H9 (cell line): ENCODE measurements at regions not wholly inside any gene's neighbourhood (a gene's known extent, or its start where the extent isn't known, plus 50 kb on each side); places are given as distances from the start of the nearest gene placed in this dataset.

Experiments
- DNase-seq: peaks from one replicate; pipeline ENCODE4 v3.0.0-alpha.2; 2017
- H2AFZ ChIP-seq: one replicate; pipeline ENCODE4 v1.6.1; 2013; ENCODE audit warnings: mild to moderate bottlenecking, low read length, control low read depth, moderate library complexity
- H2AK5ac ChIP-seq: 2 replicates; pipeline ENCODE4 v1.6.1; 2013; ENCODE audit warnings: low read length, control low read depth, mixed read lengths; ENCODE audit not compliant: insufficient read length
- H2BK120ac ChIP-seq: one replicate; pipeline ENCODE4 v1.6.1; 2013; ENCODE audit warnings: low read depth, mild to moderate bottlenecking, low read length, control low read depth, inconsistent platforms; ENCODE audit not compliant: poor library complexity, severe bottlenecking
- H2BK12ac ChIP-seq: 2 replicates; pipeline ENCODE4 v1.6.1; 2013; ENCODE audit warnings: low read length, control low read depth, mixed read lengths, low read depth; ENCODE audit not compliant: insufficient read length
- H2BK15ac ChIP-seq: 2 replicates; pipeline ENCODE4 v1.6.1; 2013; ENCODE audit warnings: low read depth, low read length, control low read depth
- H2BK20ac ChIP-seq: one replicate; pipeline ENCODE4 v1.6.1; 2013; ENCODE audit warnings: low read depth, mild to moderate bottlenecking, low read length, control low read depth, inconsistent platforms; ENCODE audit not compliant: poor library complexity, severe bottlenecking
- H2BK5ac ChIP-seq: 2 replicates; pipeline ENCODE4 v1.6.1; 2013; ENCODE audit warnings: low read length, control low read depth, mixed read lengths; ENCODE audit not compliant: insufficient read length
- H3K14ac ChIP-seq: 2 replicates; pipeline ENCODE4 v1.6.1; 2013; ENCODE audit warnings: low read length, control low read depth; ENCODE audit not compliant: insufficient read depth
- H3K18ac ChIP-seq: 2 replicates; pipeline ENCODE4 v1.6.1; 2013; ENCODE audit warnings: low read depth, mild to moderate bottlenecking, mixed read lengths, low read length, control low read depth; ENCODE audit not compliant: insufficient read length
- H3K23ac ChIP-seq: 2 replicates; pipeline ENCODE4 v1.6.1; 2013; ENCODE audit warnings: low read length, control low read depth, mixed read lengths, low read depth; ENCODE audit not compliant: insufficient read length
- H3K23me2 ChIP-seq: 2 replicates; pipeline ENCODE4 v1.6.1; 2013; ENCODE audit warnings: low read depth, mild to moderate bottlenecking, mixed read lengths, low read length, control low read depth; ENCODE audit not compliant: insufficient read length, poor library complexity, severe bottlenecking
- H3K27ac ChIP-seq: 2 replicates; pipeline ENCODE4 v1.5.1; 2013; ENCODE audit warnings: low read length, control low read depth, mixed read lengths, low read depth; ENCODE audit not compliant: insufficient read length
- H3K27me3 ChIP-seq: 2 replicates; pipeline ENCODE4 v1.6.1; 2013; ENCODE audit warnings: low read length, control low read depth, inconsistent platforms; ENCODE audit not compliant: insufficient read depth
- H3K4ac ChIP-seq: 2 replicates; pipeline ENCODE4 v1.6.1; 2013; ENCODE audit warnings: low read depth, mild to moderate bottlenecking, control low read depth, inconsistent platforms, low read length, moderate library complexity
- H3K4me1 ChIP-seq: 2 replicates; pipeline ENCODE4 v1.6.1; 2013; ENCODE audit warnings: low read length, control low read depth, inconsistent platforms; ENCODE audit not compliant: insufficient read depth
- H3K4me2 ChIP-seq: 2 replicates; pipeline ENCODE4 v1.6.1; 2013; ENCODE audit warnings: low read length, control low read depth, mixed read lengths; ENCODE audit not compliant: insufficient read length, insufficient read depth
- H3K56ac ChIP-seq: 2 replicates; pipeline ENCODE4 v1.6.1; 2013; ENCODE audit warnings: low read depth, mild to moderate bottlenecking, mixed read lengths, low read length, control low read depth; ENCODE audit not compliant: insufficient read length
- H3K79me1 ChIP-seq: 2 replicates; pipeline ENCODE4 v1.6.1; 2013; ENCODE audit warnings: low read depth, mild to moderate bottlenecking, moderate library complexity, low read length, control low read depth, inconsistent platforms; ENCODE audit not compliant: insufficient read depth, poor library complexity, severe bottlenecking
- H3K79me2 ChIP-seq: 2 replicates; pipeline ENCODE4 v1.6.1; 2013; ENCODE audit warnings: low read length, control low read depth, inconsistent platforms; ENCODE audit not compliant: insufficient read depth
- H3K9ac ChIP-seq: 2 replicates; pipeline ENCODE4 v1.6.1; 2013; ENCODE audit warnings: low read length, control low read depth, mixed read lengths; ENCODE audit not compliant: insufficient read length; ENCODE audit errors: extremely low read depth
- H3K9me3 ChIP-seq: one replicate; pipeline ENCODE4 v1.6.1; 2013; ENCODE audit warnings: low read depth, low read length, inconsistent platforms; ENCODE audit not compliant: control insufficient read depth
- H3T11ph ChIP-seq: one replicate; pipeline ENCODE4 v1.6.1; 2013; ENCODE audit warnings: mild to moderate bottlenecking, low read length, control low read depth, inconsistent platforms
- H4K20me1 ChIP-seq: one replicate; pipeline ENCODE4 v1.6.1; 2013; ENCODE audit not compliant: control insufficient read depth, insufficient read length, insufficient read depth
- H4K5ac ChIP-seq: 2 replicates; pipeline ENCODE4 v1.6.1; 2013; ENCODE audit warnings: low read depth, mild to moderate bottlenecking, mixed read lengths, low read length, control low read depth; ENCODE audit not compliant: insufficient read length
- H4K8ac ChIP-seq: replicated peaks from 2 replicates; pipeline ENCODE4 v1.6.1; 2013; ENCODE audit warnings: low read length, control low read depth, mixed read lengths, low read depth; ENCODE audit not compliant: insufficient read length
- H4K91ac ChIP-seq: 2 replicates; pipeline ENCODE4 v1.6.1; 2013; ENCODE audit warnings: low read depth, mild to moderate bottlenecking, moderate library complexity, mixed read lengths, low read length, control low read depth; ENCODE audit not compliant: insufficient read length
- H3K27ac Mint-ChIP-seq, 3 experiments: 2 replicates in 2 of 3; 3 replicates in 1 of 3; pipeline ENCODE4 v1.8.0; 2020 to 2021; ENCODE audit warnings: mixed read lengths in 3 of 3, mild to moderate bottlenecking in 1 of 3, moderate library complexity in 1 of 3
- H3K27me3 Mint-ChIP-seq: 2 replicates; pipeline ENCODE4 v1.8.0; 2021; ENCODE audit warnings: low read depth, mild to moderate bottlenecking, moderate library complexity, mixed read lengths
- H3K36me3 Mint-ChIP-seq, 3 experiments: 2 replicates in 2 of 3; 3 replicates in 1 of 3; pipeline ENCODE4 v1.8.0; 2020 to 2021; ENCODE audit warnings: low read depth in 3 of 3, mixed read lengths in 3 of 3; ENCODE audit not compliant: insufficient read depth in 1 of 3
- H3K4me1 Mint-ChIP-seq, 2 experiments: 2 replicates each; pipeline ENCODE4 v1.8.0; 2020; ENCODE audit warnings: mixed read lengths in 2 of 2
- H3K4me3 Mint-ChIP-seq, 2 experiments: 2 replicates in 1 of 2; 3 replicates in 1 of 2; pipeline ENCODE4 v1.8.0; 2020 to 2021; ENCODE audit warnings: mild to moderate bottlenecking in 2 of 2, mixed read lengths in 2 of 2, moderate library complexity in 1 of 2
- H3K9me3 Mint-ChIP-seq, 2 experiments: 2 replicates in 1 of 2; 3 replicates in 1 of 2; pipeline ENCODE4 v1.8.0; 2020; ENCODE audit warnings: mild to moderate bottlenecking in 2 of 2, mixed read lengths in 2 of 2, moderate library complexity in 1 of 2
- WGBS: extraction: QIAGEN DNeasy Blood & Tissue Kit; methylation state at CpG from one replicate; pipeline ENCODE4 v1.1.7; 2013; ENCODE audit warnings: missing lambda C conversion rate, low lambda C conversion rate, mixed read lengths; ENCODE audit not compliant: insufficient read length; ENCODE audit errors: extremely low coverage; 5-methylcytosine and 5-hydroxymethylcytosine counted together
- TF ChIP-seq, protein P1 (sequence below): fragments of 200-600 bp; sonication (generic); conservative IDR thresholded peaks from 3 replicates; pipeline ENCODE4 v1.8.0; 2021; ENCODE audit warnings: antibody characterized with exemption, mild to moderate bottlenecking

DNA sequence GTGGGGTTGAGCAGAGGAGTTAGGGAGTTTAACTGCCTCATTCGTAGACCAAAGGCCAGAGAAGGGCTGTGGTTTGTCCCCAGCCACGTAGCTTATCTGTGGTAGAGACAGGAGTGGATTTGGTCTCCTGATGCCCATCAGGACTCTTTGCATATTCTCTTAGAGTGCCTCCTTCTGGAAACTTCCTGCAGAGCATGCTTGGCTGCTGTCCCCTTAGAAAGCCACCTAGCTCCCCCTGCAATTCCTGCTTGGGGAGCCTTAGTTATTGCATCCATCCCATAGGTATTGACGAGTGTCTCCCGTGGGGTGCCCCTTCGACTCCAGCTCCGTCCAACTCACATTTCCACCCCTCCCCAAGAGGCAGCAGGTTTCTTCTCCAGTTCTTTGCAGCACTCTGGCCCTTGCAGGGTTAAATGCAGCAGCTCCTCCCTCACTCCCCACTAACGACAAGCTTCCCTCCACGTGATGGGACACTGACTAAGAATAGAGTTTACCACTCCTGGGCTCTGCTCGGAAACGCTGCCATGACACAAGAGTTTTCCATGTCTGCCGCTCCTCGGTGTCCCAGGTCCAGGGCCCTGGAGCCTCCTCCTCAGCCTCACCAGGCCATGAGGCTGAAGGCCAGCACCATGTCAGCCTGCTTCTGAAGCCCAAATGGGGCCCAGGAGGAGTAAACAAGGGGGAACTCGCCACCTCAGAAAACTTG is 147.8 kb upstream of the UNC5B start:
- no peak overlapping the region for H3K27ac Mint-ChIP-seq
- H3K36me3 Mint-ChIP-seq, result no peaks in the 10 kb centered on the region

More for the DNA sequence above, 147.8 kb upstream of the UNC5B start:
- H2BK15ac ChIP-seq, result no peak overlapping the region
- H3K14ac ChIP-seq, result no peak overlapping the region
- H2BK12ac ChIP-seq, result no peak overlapping the region
- H3K9ac ChIP-seq, result no peak overlapping the region
- TF ChIP-seq, protein P1, sequence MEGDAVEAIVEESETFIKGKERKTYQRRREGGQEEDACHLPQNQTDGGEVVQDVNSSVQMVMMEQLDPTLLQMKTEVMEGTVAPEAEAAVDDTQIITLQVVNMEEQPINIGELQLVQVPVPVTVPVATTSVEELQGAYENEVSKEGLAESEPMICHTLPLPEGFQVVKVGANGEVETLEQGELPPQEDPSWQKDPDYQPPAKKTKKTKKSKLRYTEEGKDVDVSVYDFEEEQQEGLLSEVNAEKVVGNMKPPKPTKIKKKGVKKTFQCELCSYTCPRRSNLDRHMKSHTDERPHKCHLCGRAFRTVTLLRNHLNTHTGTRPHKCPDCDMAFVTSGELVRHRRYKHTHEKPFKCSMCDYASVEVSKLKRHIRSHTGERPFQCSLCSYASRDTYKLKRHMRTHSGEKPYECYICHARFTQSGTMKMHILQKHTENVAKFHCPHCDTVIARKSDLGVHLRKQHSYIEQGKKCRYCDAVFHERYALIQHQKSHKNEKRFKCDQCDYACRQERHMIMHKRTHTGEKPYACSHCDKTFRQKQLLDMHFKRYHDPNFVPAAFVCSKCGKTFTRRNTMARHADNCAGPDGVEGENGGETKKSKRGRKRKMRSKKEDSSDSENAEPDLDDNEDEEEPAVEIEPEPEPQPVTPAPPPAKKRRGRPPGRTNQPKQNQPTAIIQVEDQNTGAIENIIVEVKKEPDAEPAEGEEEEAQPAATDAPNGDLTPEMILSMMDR, result peak; percentile 60
- no peak overlapping the region for H3K4me3 Mint-ChIP-seq
- H3K27ac ChIP-seq, result no peak overlapping the region
- no peak for DNase-seq
- H3K9me3 Mint-ChIP-seq, result no peaks in the 10 kb centered on the region
- no peak overlapping the region for H2BK120ac ChIP-seq
- no peak overlapping the region for H2AFZ ChIP-seq
- H2BK20ac ChIP-seq, result no peak overlapping the region
- H3T11ph ChIP-seq, result no peak overlapping the region
- no peak overlapping the region for H4K91ac ChIP-seq
- peaks cover 2% of the 10 kb centered on the region; the same call in 1 of the 2 replicates for H3K4me1 ChIP-seq
- H3K18ac ChIP-seq, result no peak overlapping the region
- no peak overlapping the region for H2BK5ac ChIP-seq
- no peaks in the 10 kb centered on the region for H3K27me3 ChIP-seq
- H3K27me3 Mint-ChIP-seq, result peaks cover 3% of the 10 kb centered on the region; the same call in 1 of the 2 replicates
- no peaks in the 10 kb centered on the region for H3K9me3 ChIP-seq
- WGBS, result no CpG with 5 or more reads among the region's 13 CpGs
- H4K20me1 ChIP-seq, result no peaks in the 10 kb centered on the region
- H3K4me2 ChIP-seq, result no peak overlapping the region
- no peak overlapping the region for H3K23ac ChIP-seq
- H4K5ac ChIP-seq, result no peak overlapping the region
- H4K8ac ChIP-seq, result no peak overlapping the region
- H3K79me2 ChIP-seq, result no peaks in the 10 kb centered on the region
- H3K4ac ChIP-seq, result no peak overlapping the region
- peaks cover 7 to 25% of the 10 kb centered on the region in 2 experiments for H3K4me1 Mint-ChIP-seq
- no peaks in the 10 kb centered on the region for H3K23me2 ChIP-seq
- no peak overlapping the region for H2AK5ac ChIP-seq
- no peaks in the 10 kb centered on the region for H3K79me1 ChIP-seq
- no peak overlapping the region for H3K56ac ChIP-seq
